NCI-H128 (cell line): ENCODE measurements at regions not wholly inside any gene's neighbourhood (a gene's known extent, or its start where the extent isn't known, plus 50 kb on each side); places are given as distances from the start of the nearest gene placed in this dataset.

Experiments
- DNase-seq: peaks from one replicate; lab custom pipeline; 2025; ENCODE audit not compliant: unreplicated experiment; lab: John Stamatoyannopoulos, UW

- DNase-seq: no peak
Observed at GRCh38 chr6:85396159-85396808, 53.6 kb upstream of the NT5E start.

- DNase-seq: no peak
Observed at GRCh38 chr6:85395746-85396145, 54.1 kb upstream of the NT5E start.

- DNase-seq: no peak
Observed at GRCh38 chr6:85394853-85395538, 54.9 kb upstream of the NT5E start.

GRCh38 chr6:85394199-85394598 is 55.7 kb upstream of the NT5E start:
- DNase-seq: no peak

GRCh38 chr6:85392379-85392778 is 57.5 kb upstream of the NT5E start:
- DNase-seq: no peak

- no peak for DNase-seq
Observed at GRCh38 chr6:85390775-85391174, 59.1 kb upstream of the NT5E start.

- DNase-seq: no peak
Observed at GRCh38 chr6:85390105-85390728, 59.7 kb upstream of the NT5E start.

GRCh38 chr6:85389151-85389797 is 60.6 kb upstream of the NT5E start:
- DNase-seq: no peak

- DNase-seq: no peak
Observed at GRCh38 chr6:85388531-85388930, 61.4 kb upstream of the NT5E start.

GRCh38 chr6:85385636-85386315 is 64.1 kb upstream of the NT5E start:
- DNase-seq: no peak

- DNase-seq: no peak
Observed at GRCh38 chr6:85383042-85383441, 66.8 kb upstream of the NT5E start.

- no peak for DNase-seq
Observed at GRCh38 chr6:85382541-85382940, 67.3 kb upstream of the NT5E start.

- DNase-seq: no peak
Observed at GRCh38 chr6:85372915-85373270, 77.0 kb upstream of the NT5E start.

- DNase-seq: no peak
Observed at GRCh38 chr6:85372188-85372914, 77.5 kb upstream of the NT5E start.

GRCh38 chr6:85368631-85369030 is 81.3 kb upstream of the NT5E start:
- DNase-seq: no peak

- no peak for DNase-seq
Observed at GRCh38 chr6:85364344-85364743, 85.5 kb upstream of the NT5E start.

GRCh38 chr6:85363870-85364269 is 86.0 kb upstream of the NT5E start:
- DNase-seq: no peak

- no peak for DNase-seq
Observed at GRCh38 chr6:85362652-85363310, 87.1 kb upstream of the NT5E start.

GRCh38 chr6:85361643-85362014 is 88.3 kb upstream of the NT5E start:
- no peak for DNase-seq
